Peyer's patch (tissue), 4 donors: ENCODE measurements at regions not wholly inside any gene's neighbourhood (a gene's known extent, or its start where the extent isn't known, plus 50 kb on each side); places are given as distances from the start of the nearest gene placed in this dataset.

Source experiments
- DNase-seq, 3 donors: peaks; one replicate each; pipeline ENCODE4 v3.0.0-alpha.2; 2017 to 2019
- H3K27ac ChIP-seq, 4 donors: fragments of 200-600 bp; sonication (generic); one replicate each; pipeline ENCODE4 v1.5.1; 2016 to 2019
- H3K27me3 ChIP-seq, 2 donors: fragments of 200-600 bp; sonication (generic); one replicate each; pipeline ENCODE4 v1.5.1; 2019
- H3K36me3 ChIP-seq, 3 donors: fragments of 200-600 bp; sonication (generic); one replicate each; pipeline ENCODE4 v1.5.1; 2016 to 2019
- H3K4me1 ChIP-seq, 4 donors: fragments of 200-600 bp; sonication (generic); one replicate each; pipeline ENCODE4 v1.5.1; 2016 to 2019
- H3K4me3 ChIP-seq, 4 donors: fragments of 200-600 bp; sonication (generic); 1 replicate in 3 of 4; 2 replicates in 1 of 4; pipeline ENCODE4 v1.5.1; 2016 to 2019; ENCODE audit warnings: mild to moderate bottlenecking in 1 of 4
- H3K9me3 ChIP-seq, 4 donors: fragments of 200-600 bp; sonication (generic); one replicate each; pipeline ENCODE4 v1.5.1; 2016 to 2019; ENCODE audit warnings: mild to moderate bottlenecking in 1 of 4
- CTCF ChIP-seq, 6 experiments: fragments of 450-650 bp in 4 of 6; fragments of 200-600 bp in 2 of 6; sonication (generic) in 1 of 6; IDR thresholded peaks; one replicate each; pipeline ENCODE4 v1.5.1; 2017 to 2019; ENCODE audit warnings: antibody characterized with exemption in 6 of 6, mild to moderate bottlenecking in 3 of 6, moderate library complexity in 1 of 6
- POLR2A ChIP-seq, 2 donors: fragments of 450-650 bp; IDR thresholded peaks; one replicate each; pipeline ENCODE4 v1.5.1; 2017; ENCODE audit warnings: antibody characterized with exemption in 2 of 2, mild to moderate bottlenecking in 2 of 2, moderate library complexity in 2 of 2

GRCh38 chr4:19793831-19794230 lies 457.9 kb upstream of the SLIT2 start:
- no peak for TF ChIP-seq CTCF (IDR thresholded peaks at IDR 0.05)
- TF ChIP-seq POLR2A (IDR thresholded peaks at IDR 0.05): no peak
- peaks cover 0 to 5% (median 0%) of the 10 kb centered on the region in 4 donors for H3K9me3 ChIP-seq

GRCh38 chr4:19791422-19792123 lies 460.1 kb upstream of the SLIT2 start:
- no peak for TF ChIP-seq CTCF (IDR thresholded peaks at IDR 0.05)
- TF ChIP-seq POLR2A (IDR thresholded peaks at IDR 0.05): no peak
- Histone ChIP-seq H3K27ac (no peak overlapping the region), H3K4me3 (no peak overlapping the region), H3K4me1 (no peaks in the 10 kb centered on the region), H3K27me3 (no peaks in the 10 kb centered on the region), H3K36me3 (no peaks in the 10 kb centered on the region), H3K9me3 (no peaks in the 10 kb centered on the region)
- DNase-seq: no peak

More at GRCh38 chr4:19793831-19794230, 457.9 kb upstream of the SLIT2 start:
- Histone ChIP-seq H3K27me3 (no peaks in the 10 kb centered on the region), H3K4me1 (no peaks in the 10 kb centered on the region), H3K27ac (no peak overlapping the region), H3K36me3 (no peaks in the 10 kb centered on the region), H3K4me3 (no peak overlapping the region)
- DNase-seq: no peak

GRCh38 chr4:19786616-19787015 lies 465.1 kb upstream of the SLIT2 start:
- Histone ChIP-seq H3K9me3 (peaks cover 0 to 6% (median 0%) of the 10 kb centered on the region in 4 donors), H3K4me1 (no peaks in the 10 kb centered on the region), H3K27me3 (no peaks in the 10 kb centered on the region), H3K27ac (no peak overlapping the region), H3K36me3 (no peaks in the 10 kb centered on the region), H3K4me3 (no peak overlapping the region)
- no peak for TF ChIP-seq POLR2A (IDR thresholded peaks at IDR 0.05)
- TF ChIP-seq CTCF (IDR thresholded peaks at IDR 0.05): no peak
- no peak for DNase-seq

- Histone ChIP-seq H3K9me3 (peaks cover 0 to 6% (median 0%) of the 10 kb centered on the region in 4 donors), H3K4me3 (no peak overlapping the region), H3K27ac (no peak overlapping the region), H3K27me3 (no peaks in the 10 kb centered on the region), H3K4me1 (no peaks in the 10 kb centered on the region), H3K36me3 (no peaks in the 10 kb centered on the region)
- TF ChIP-seq CTCF (IDR thresholded peaks at IDR 0.05) (no peak), POLR2A (IDR thresholded peaks at IDR 0.05) (no peak)
- no peak for DNase-seq
Measured at GRCh38 chr4:19783667-19784223, 468.0 kb upstream of the SLIT2 start.

- TF ChIP-seq CTCF (IDR thresholded peaks at IDR 0.05): no peak
- TF ChIP-seq POLR2A (IDR thresholded peaks at IDR 0.05): no peak
- H3K27ac ChIP-seq: no peak overlapping the region
- no peaks in the 10 kb centered on the region for H3K36me3 ChIP-seq
- peaks cover 0 to 6% (median 0%) of the 10 kb centered on the region in 4 donors for H3K9me3 ChIP-seq
- no peaks in the 10 kb centered on the region for H3K27me3 ChIP-seq
- no peak overlapping the region for H3K4me3 ChIP-seq
- no peaks in the 10 kb centered on the region for H3K4me1 ChIP-seq
- no peak for DNase-seq
Measured at GRCh38 chr4:19780871-19781270, 470.8 kb upstream of the SLIT2 start.
